CMK (cell line): ENCODE measurements at regions not wholly inside any gene's neighbourhood (a gene's known extent, or its start where the extent isn't known, plus 50 kb on each side); places are given as distances from the start of the nearest gene placed in this dataset.

Experiments
- DNase-seq: peaks from one replicate; pipeline ENCODE4 v3.0.0-alpha.2; 2010; ENCODE audit warnings: low read depth

GRCh38 chr5:164687391-164687790 lies 1182.0 kb downstream of the MAT2B start:
- DNase-seq: no peak

- DNase-seq: no peak
Measured at GRCh38 chr5:164688437-164688836, 1183.0 kb downstream of the MAT2B start.

- no peak for DNase-seq
Measured at GRCh38 chr5:164708831-164709230, 1203.4 kb downstream of the MAT2B start.

GRCh38 chr5:164713682-164714081 lies 1208.3 kb downstream of the MAT2B start:
- DNase-seq: no peak

- no peak for DNase-seq
Measured at GRCh38 chr5:164721116-164721515, 1215.7 kb downstream of the MAT2B start.

- DNase-seq: no peak
Measured at GRCh38 chr5:164721656-164722055, 1216.2 kb downstream of the MAT2B start.

- DNase-seq: no peak
Measured at GRCh38 chr5:164722702-164723101, 1217.3 kb downstream of the MAT2B start.

- DNase-seq: no peak
Measured at GRCh38 chr5:164727012-164727411, 1221.6 kb downstream of the MAT2B start.

- DNase-seq: no peak
Measured at GRCh38 chr5:164728733-164729132, 1223.3 kb downstream of the MAT2B start.

GRCh38 chr5:164735334-164735733 lies 1229.9 kb downstream of the MAT2B start:
- DNase-seq: no peak

- no peak for DNase-seq
Measured at GRCh38 chr5:164741376-164741775, 1236.0 kb downstream of the MAT2B start.

GRCh38 chr5:164742025-164742424 lies 1236.6 kb downstream of the MAT2B start:
- DNase-seq: no peak

GRCh38 chr5:164746723-164747122 lies 1241.3 kb downstream of the MAT2B start:
- DNase-seq: no peak

- no peak for DNase-seq
Measured at GRCh38 chr5:164747371-164747770, 1242.0 kb downstream of the MAT2B start.

- no peak for DNase-seq
Measured at GRCh38 chr5:164748861-164749260, 1243.4 kb downstream of the MAT2B start.

- DNase-seq: no peak
Measured at GRCh38 chr5:164753434-164753833, 1248.0 kb downstream of the MAT2B start.

- no peak for DNase-seq
Measured at GRCh38 chr5:164763206-164763605, 1257.8 kb downstream of the MAT2B start.

GRCh38 chr5:164772122-164772521 lies 1266.7 kb downstream of the MAT2B start:
- no peak for DNase-seq

GRCh38 chr5:164784230-164784629 lies 1278.8 kb downstream of the MAT2B start:
- DNase-seq: no peak

- DNase-seq: no peak
Measured at GRCh38 chr5:164798110-164798509, 1292.7 kb downstream of the MAT2B start.

- DNase-seq: no peak
Measured at GRCh38 chr5:164799391-164799790, 1294.0 kb downstream of the MAT2B start.

GRCh38 chr5:164801910-164802309 lies 1296.5 kb downstream of the MAT2B start:
- no peak for DNase-seq

- DNase-seq: no peak
Measured at GRCh38 chr5:164809821-164810220, 1304.4 kb downstream of the MAT2B start.

- no peak for DNase-seq
Measured at GRCh38 chr5:164818445-164818844, 1313.0 kb downstream of the MAT2B start.

- DNase-seq: no peak
Measured at GRCh38 chr5:164824671-164825070, 1319.3 kb downstream of the MAT2B start.
